ENCODE measurements at regions not wholly inside any gene's neighbourhood (a gene's known extent, or its start where the extent isn't known, plus 50 kb on each side); places are given as distances from the start of the nearest gene placed in this dataset.
"Not testable (repeated sequence)": the region's sequence is repeated elsewhere in the genome, so short reads cannot be mapped to it uniquely, and the experiment has no call there.

DNA sequence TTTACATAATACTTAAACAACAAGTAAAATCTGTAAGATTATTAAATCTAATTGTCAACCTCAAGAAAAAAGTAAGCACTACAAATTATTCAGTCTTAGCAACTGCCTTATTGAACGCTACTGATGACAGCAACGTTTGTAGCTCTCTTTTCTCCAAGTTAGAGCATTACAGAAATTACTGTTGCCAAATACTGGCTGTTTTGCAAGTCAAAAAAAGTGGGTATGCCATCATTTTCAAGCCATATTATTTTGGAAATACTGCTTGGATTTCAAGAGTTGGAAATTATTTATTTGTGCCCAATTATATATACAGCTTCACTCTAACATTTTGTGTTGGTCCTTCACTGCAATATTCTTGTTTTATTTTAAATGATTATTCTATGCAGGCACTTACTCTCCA lies 221.7 kb downstream of the CXXC4 start:
- no peak for DNase-seq (ENCODE audit: low read depth, low spot score)
- Histone ChIP-seq H3K4me1 (ENCODE audit: insufficient read depth, insufficient read length) (no peaks in the 10 kb centered on the region), H3K27me3 (ENCODE audit: insufficient read depth, insufficient read length) (no peaks in the 10 kb centered on the region), H3K9ac (ENCODE audit: insufficient read length, low read depth) (no peak overlapping the region), H3K36me3 (ENCODE audit: insufficient read depth, insufficient read length, low read length) (no peaks in the 10 kb centered on the region), H3K4me3 (ENCODE audit: insufficient read length, low read depth) (no peak overlapping the region), H3K9me3 (ENCODE audit: insufficient read depth, low read length) (no peaks in the 10 kb centered on the region)
- TF ChIP-seq ZNF274 (IDR thresholded peaks at IDR 0.05; ENCODE audit: low read depth, low read length) (no peak), SUZ12 (IDR thresholded peaks at IDR 0.05; ENCODE audit: extremely low read depth, insufficient read depth, insufficient read length) (no peak), YY1 (IDR thresholded peaks at IDR 0.05; ENCODE audit: insufficient read depth, insufficient read length) (no peak)

- H3K9ac ChIP-seq (ENCODE audit: insufficient read length, low read depth); H3K9me3 ChIP-seq (ENCODE audit: insufficient read depth, low read length); H3K4me1 ChIP-seq (ENCODE audit: insufficient read depth, insufficient read length); H3K36me3 ChIP-seq (ENCODE audit: insufficient read depth, insufficient read length, low read length); H3K4me3 ChIP-seq (ENCODE audit: insufficient read length, low read depth); H3K27me3 ChIP-seq (ENCODE audit: insufficient read depth, insufficient read length); DNase-seq (ENCODE audit: low read depth, low spot score): not testable (repeated sequence)
Observed at GRCh38 chr4:104269603-104270002, 225.1 kb downstream of the CXXC4 start.

GRCh38 chr4:104263100-104263499 lies 231.6 kb downstream of the CXXC4 start:
- Histone ChIP-seq H3K9ac (ENCODE audit: insufficient read length, low read depth) (no peak overlapping the region), H3K4me1 (ENCODE audit: insufficient read depth, insufficient read length) (no peaks in the 10 kb centered on the region), H3K4me3 (ENCODE audit: insufficient read length, low read depth) (no peak overlapping the region), H3K9me3 (ENCODE audit: insufficient read depth, low read length) (no peaks in the 10 kb centered on the region), H3K36me3 (ENCODE audit: insufficient read depth, insufficient read length, low read length) (no peaks in the 10 kb centered on the region), H3K27me3 (ENCODE audit: insufficient read depth, insufficient read length) (no peaks in the 10 kb centered on the region)
- no peak for TF ChIP-seq SUZ12 (IDR thresholded peaks at IDR 0.05; ENCODE audit: extremely low read depth, insufficient read depth, insufficient read length)
- TF ChIP-seq YY1 (IDR thresholded peaks at IDR 0.05; ENCODE audit: insufficient read depth, insufficient read length) = no peak
- TF ChIP-seq ZNF274 (IDR thresholded peaks at IDR 0.05; ENCODE audit: low read depth, low read length) = no peak
- no peak for DNase-seq (ENCODE audit: low read depth, low spot score)

- no peaks in the 10 kb centered on the region for H3K36me3 ChIP-seq (ENCODE audit: insufficient read depth, insufficient read length, low read length)
- H3K27me3 ChIP-seq (ENCODE audit: insufficient read depth, insufficient read length) = no peaks in the 10 kb centered on the region
- no peak for TF ChIP-seq SUZ12 (IDR thresholded peaks at IDR 0.05; ENCODE audit: extremely low read depth, insufficient read depth, insufficient read length)
- TF ChIP-seq YY1 (IDR thresholded peaks at IDR 0.05; ENCODE audit: insufficient read depth, insufficient read length) = no peak
- TF ChIP-seq ZNF274 (IDR thresholded peaks at IDR 0.05; ENCODE audit: low read depth, low read length) = no peak
- DNase-seq (ENCODE audit: low read depth, low spot score) = no peak
- H3K4me1 ChIP-seq (ENCODE audit: insufficient read depth, insufficient read length) = no peaks in the 10 kb centered on the region
- no peak overlapping the region for H3K4me3 ChIP-seq (ENCODE audit: insufficient read length, low read depth)
- no peaks in the 10 kb centered on the region for H3K9me3 ChIP-seq (ENCODE audit: insufficient read depth, low read length)
- H3K9ac ChIP-seq (ENCODE audit: insufficient read length, low read depth) = no peak overlapping the region
Observed at GRCh38 chr4:104262678-104263077, 232.0 kb downstream of the CXXC4 start.

- Histone ChIP-seq H3K4me3 (ENCODE audit: insufficient read length, low read depth) (no peak overlapping the region), H3K36me3 (ENCODE audit: insufficient read depth, insufficient read length, low read length) (no peaks in the 10 kb centered on the region), H3K4me1 (ENCODE audit: insufficient read depth, insufficient read length) (peaks cover 4% of the 10 kb centered on the region), H3K9ac (ENCODE audit: insufficient read length, low read depth) (no peak overlapping the region), H3K9me3 (ENCODE audit: insufficient read depth, low read length) (no peaks in the 10 kb centered on the region), H3K27me3 (ENCODE audit: insufficient read depth, insufficient read length) (no peaks in the 10 kb centered on the region)
- no peak for DNase-seq (ENCODE audit: low read depth, low spot score)
- TF ChIP-seq SUZ12 (IDR thresholded peaks at IDR 0.05; ENCODE audit: extremely low read depth, insufficient read depth, insufficient read length) (no peak), ZNF274 (IDR thresholded peaks at IDR 0.05; ENCODE audit: low read depth, low read length) (no peak), YY1 (IDR thresholded peaks at IDR 0.05; ENCODE audit: insufficient read depth, insufficient read length) (no peak)
Observed at GRCh38 chr4:104248726-104249125, 246.0 kb downstream of the CXXC4 start.

DNA sequence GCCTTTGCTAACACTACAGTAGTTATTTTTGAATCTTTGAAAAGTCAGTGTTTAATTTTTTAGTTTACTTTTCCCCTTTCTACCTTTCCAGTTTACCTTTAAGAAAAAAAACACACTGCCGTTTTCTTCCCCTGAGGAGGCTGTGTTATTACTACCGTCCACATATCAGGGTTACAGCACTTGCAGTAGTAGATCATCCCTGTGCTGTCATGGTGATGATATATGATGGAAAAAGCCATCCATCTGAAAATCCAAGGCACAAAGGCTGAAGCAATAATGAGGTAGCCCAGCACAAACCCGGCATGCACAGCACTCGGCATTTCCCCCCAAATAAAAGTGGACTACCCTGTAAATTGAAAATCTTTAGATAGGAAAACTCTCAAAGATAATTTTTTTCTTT lies 258.7 kb downstream of the CXXC4 start:
- Histone ChIP-seq H3K36me3 (ENCODE audit: insufficient read depth, insufficient read length, low read length) (no peaks in the 10 kb centered on the region), H3K4me1 (ENCODE audit: insufficient read depth, insufficient read length) (no peaks in the 10 kb centered on the region), H3K4me3 (ENCODE audit: insufficient read length, low read depth) (no peak overlapping the region), H3K9ac (ENCODE audit: insufficient read length, low read depth) (no peak overlapping the region), H3K9me3 (ENCODE audit: insufficient read depth, low read length) (no peaks in the 10 kb centered on the region), H3K27me3 (ENCODE audit: insufficient read depth, insufficient read length) (no peaks in the 10 kb centered on the region)
- TF ChIP-seq SUZ12 (IDR thresholded peaks at IDR 0.05; ENCODE audit: extremely low read depth, insufficient read depth, insufficient read length) = no peak
- no peak for TF ChIP-seq ZNF274 (IDR thresholded peaks at IDR 0.05; ENCODE audit: low read depth, low read length)
- no peak for DNase-seq (ENCODE audit: low read depth, low spot score)

DNA sequence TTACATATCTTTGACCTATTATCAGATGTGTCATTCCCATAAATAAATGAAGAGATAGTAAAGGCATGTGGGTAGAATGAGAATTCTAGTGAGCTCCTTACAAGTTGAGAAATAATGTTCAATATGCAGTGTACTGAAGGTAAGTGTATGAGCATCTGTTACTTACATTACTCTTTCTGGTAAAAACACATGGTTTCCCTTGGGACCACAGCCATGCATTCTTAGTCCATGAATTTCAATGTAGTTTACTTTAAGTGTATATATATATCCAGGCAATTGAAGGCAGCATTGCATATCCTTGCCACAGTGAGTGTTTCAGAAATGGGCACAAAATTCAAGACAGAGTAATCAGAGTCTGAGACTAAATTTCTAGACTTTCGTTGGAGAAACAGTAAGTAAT lies 277.2 kb downstream of the CXXC4 start:
- no peaks in the 10 kb centered on the region for H3K27me3 ChIP-seq (ENCODE audit: insufficient read depth, insufficient read length)
- no peaks in the 10 kb centered on the region for H3K9me3 ChIP-seq (ENCODE audit: insufficient read depth, low read length)
- TF ChIP-seq ZNF274 (IDR thresholded peaks at IDR 0.05; ENCODE audit: low read depth, low read length) (no peak), SUZ12 (IDR thresholded peaks at IDR 0.05; ENCODE audit: extremely low read depth, insufficient read depth, insufficient read length) (no peak), YY1 (IDR thresholded peaks at IDR 0.05; ENCODE audit: insufficient read depth, insufficient read length) (no peak)
- no peaks in the 10 kb centered on the region for H3K36me3 ChIP-seq (ENCODE audit: insufficient read depth, insufficient read length, low read length)
- H3K4me3 ChIP-seq (ENCODE audit: insufficient read length, low read depth) = no peak overlapping the region
- no peak overlapping the region for H3K9ac ChIP-seq (ENCODE audit: insufficient read length, low read depth)
- DNase-seq (ENCODE audit: low read depth, low spot score) = no peak
- H3K4me1 ChIP-seq (ENCODE audit: insufficient read depth, insufficient read length) = no peaks in the 10 kb centered on the region

- H3K9ac ChIP-seq (ENCODE audit: insufficient read length, low read depth) = no peak overlapping the region
- H3K27me3 ChIP-seq (ENCODE audit: insufficient read depth, insufficient read length) = no peaks in the 10 kb centered on the region
- no peaks in the 10 kb centered on the region for H3K4me1 ChIP-seq (ENCODE audit: insufficient read depth, insufficient read length)
- no peak for DNase-seq (ENCODE audit: low read depth, low spot score)
- no peaks in the 10 kb centered on the region for H3K36me3 ChIP-seq (ENCODE audit: insufficient read depth, insufficient read length, low read length)
- H3K4me3 ChIP-seq (ENCODE audit: insufficient read length, low read depth) = no peak overlapping the region
- no peak for TF ChIP-seq ZNF274 (IDR thresholded peaks at IDR 0.05; ENCODE audit: low read depth, low read length)
- no peak for TF ChIP-seq YY1 (IDR thresholded peaks at IDR 0.05; ENCODE audit: insufficient read depth, insufficient read length)
- TF ChIP-seq SUZ12 (IDR thresholded peaks at IDR 0.05; ENCODE audit: extremely low read depth, insufficient read depth, insufficient read length) = no peak
- no peaks in the 10 kb centered on the region for H3K9me3 ChIP-seq (ENCODE audit: insufficient read depth, low read length)
Observed at GRCh38 chr4:104211657-104212056, 283.0 kb downstream of the CXXC4 start.

Measured in NT2/D1 (cell line).